HG03280 (cell line): ENCODE measurements at regions not wholly inside any gene's neighbourhood (a gene's known extent, or its start where the extent isn't known, plus 50 kb on each side); places are given as distances from the start of the nearest gene placed in this dataset.

ENCODE experiments used
- ATAC-seq: cut with Tn5 transposase; IDR thresholded peaks from one replicate; pipeline ENCODE4 v1.9.1; 2021; ENCODE audit warnings: mild to moderate bottlenecking, moderate library complexity; ENCODE audit not compliant: unreplicated experiment

- ATAC-seq, result no peak
These were observed 190.7 kb upstream of the NCAM1 start for GRCh38 chr11:112770487-112770886.

- no peak for ATAC-seq
These were observed 189.4 kb upstream of the NCAM1 start for GRCh38 chr11:112771851-112772250.

GRCh38 chr11:112773264-112773663, 188.0 kb upstream of the NCAM1 start:
- ATAC-seq, result no peak

- ATAC-seq, result no peak
These were observed 184.4 kb upstream of the NCAM1 start for GRCh38 chr11:112776834-112777233.

GRCh38 chr11:112777283-112777751, 183.9 kb upstream of the NCAM1 start:
- no peak for ATAC-seq

GRCh38 chr11:112778091-112778876, 182.9 kb upstream of the NCAM1 start:
- no peak for ATAC-seq

- ATAC-seq, result no peak
These were observed 182.3 kb upstream of the NCAM1 start for GRCh38 chr11:112778877-112779266.

GRCh38 chr11:112780351-112781087, 180.7 kb upstream of the NCAM1 start:
- no peak for ATAC-seq

GRCh38 chr11:112783945-112784322, 177.3 kb upstream of the NCAM1 start:
- ATAC-seq, result no peak

- no peak for ATAC-seq
These were observed 176.7 kb upstream of the NCAM1 start for GRCh38 chr11:112784323-112785073.

GRCh38 chr11:112785149-112785548, 176.1 kb upstream of the NCAM1 start:
- ATAC-seq, result no peak

- ATAC-seq, result no peak
These were observed 175.5 kb upstream of the NCAM1 start for GRCh38 chr11:112785719-112786118.

- no peak for ATAC-seq
These were observed 175.0 kb upstream of the NCAM1 start for GRCh38 chr11:112786196-112786595.

- ATAC-seq, result no peak
These were observed 174.2 kb upstream of the NCAM1 start for GRCh38 chr11:112786886-112787530.

GRCh38 chr11:112789481-112789880, 171.7 kb upstream of the NCAM1 start:
- no peak for ATAC-seq

- ATAC-seq, result no peak
These were observed 170.9 kb upstream of the NCAM1 start for GRCh38 chr11:112790286-112790685.

GRCh38 chr11:112792070-112792469, 169.2 kb upstream of the NCAM1 start:
- no peak for ATAC-seq

- no peak for ATAC-seq
These were observed 167.8 kb upstream of the NCAM1 start for GRCh38 chr11:112793416-112793815.

GRCh38 chr11:112794331-112794846, 166.8 kb upstream of the NCAM1 start:
- ATAC-seq, result no peak

GRCh38 chr11:112795142-112795815, 165.9 kb upstream of the NCAM1 start:
- ATAC-seq, result peak; percentile 79
